ENCODE measurements at regions not wholly inside any gene's neighbourhood (a gene's known extent, or its start where the extent isn't known, plus 50 kb on each side); places are given as distances from the start of the nearest gene placed in this dataset.

DNA sequence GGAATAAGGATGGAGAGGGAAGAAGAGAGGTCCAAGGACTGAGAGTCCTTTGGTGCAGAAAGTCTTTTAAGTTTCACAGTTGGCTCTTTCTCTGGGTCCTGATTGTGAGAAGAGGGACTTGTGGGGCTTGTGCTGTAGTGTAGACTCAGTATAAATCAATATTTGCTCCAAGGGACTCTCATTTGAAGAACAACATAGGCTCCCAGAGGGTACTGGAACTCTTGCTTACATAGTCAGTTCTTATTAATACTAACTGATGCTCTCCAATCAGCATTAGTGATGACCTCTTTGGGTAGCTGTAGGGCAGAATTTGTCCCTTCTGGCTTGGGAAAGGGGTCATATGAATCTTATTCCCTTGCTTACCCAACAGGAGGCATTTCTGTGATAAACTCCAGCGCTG is 62.5 kb upstream of the CXCL14 start:
- Mint-ChIP-seq H3K4me3 (ENCODE audit: low read depth) (no peak overlapping the region), H3K9me3 (ENCODE audit: low read depth) (peaks cover 12% of the 10 kb centered on the region), H3K27ac (no peak overlapping the region), H3K4me1 (ENCODE audit: low read depth) (peaks cover 9% of the 10 kb centered on the region), H3K27me3 (peaks cover 3% of the 10 kb centered on the region), H3K36me3 (ENCODE audit: insufficient read depth) (no peaks in the 10 kb centered on the region)
- TF ChIP-seq CTCF (IDR thresholded peaks at IDR 0.05; ENCODE audit: unreplicated experiment): no peak
- DNase-seq (ENCODE audit: low spot score, unreplicated experiment): no peak

GRCh38 chr5:135635451-135635850 is 56.7 kb upstream of the CXCL14 start:
- peaks cover 12% of the 10 kb centered on the region for H3K9me3 Mint-ChIP-seq (ENCODE audit: low read depth)
- no peak overlapping the region for H3K27ac Mint-ChIP-seq
- DNase-seq (ENCODE audit: low spot score, unreplicated experiment): no peak
- peaks cover 5% of the 10 kb centered on the region for H3K27me3 Mint-ChIP-seq
- TF ChIP-seq CTCF (IDR thresholded peaks at IDR 0.05; ENCODE audit: unreplicated experiment): no peak
- H3K36me3 Mint-ChIP-seq (ENCODE audit: insufficient read depth): no peaks in the 10 kb centered on the region
- H3K4me1 Mint-ChIP-seq (ENCODE audit: low read depth): peaks cover 6% of the 10 kb centered on the region
- no peak overlapping the region for H3K4me3 Mint-ChIP-seq (ENCODE audit: low read depth)

DNA sequence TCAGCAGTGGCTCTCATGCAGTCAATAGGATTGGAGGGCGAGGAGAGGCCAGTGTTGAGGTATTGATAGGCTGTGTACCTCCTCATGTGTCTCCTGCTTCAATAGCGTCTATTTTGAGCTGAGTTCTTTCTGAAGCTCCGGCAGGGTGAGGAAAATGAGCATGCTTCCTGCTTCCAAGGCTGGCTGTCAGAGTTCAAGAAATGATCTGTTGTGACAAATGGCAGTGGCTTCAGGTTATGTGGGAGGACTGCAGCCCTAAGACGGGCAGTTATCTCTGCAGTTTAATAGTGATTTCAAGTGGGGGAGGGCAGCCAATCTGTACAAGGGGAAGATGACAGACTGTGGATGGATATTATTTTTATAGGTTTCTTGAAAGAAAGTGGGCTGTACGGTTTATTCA is 54.0 kb upstream of the CXCL14 start:
- H3K36me3 Mint-ChIP-seq (ENCODE audit: insufficient read depth): no peaks in the 10 kb centered on the region
- no peaks in the 10 kb centered on the region for H3K9me3 Mint-ChIP-seq (ENCODE audit: low read depth)
- TF ChIP-seq CTCF (IDR thresholded peaks at IDR 0.05; ENCODE audit: unreplicated experiment): no peak
- H3K4me3 Mint-ChIP-seq (ENCODE audit: low read depth): no peak overlapping the region
- H3K27me3 Mint-ChIP-seq: peaks cover 5% of the 10 kb centered on the region
- H3K27ac Mint-ChIP-seq: no peak overlapping the region
- DNase-seq (ENCODE audit: low spot score, unreplicated experiment): no peak
- H3K4me1 Mint-ChIP-seq (ENCODE audit: low read depth): peaks cover 6% of the 10 kb centered on the region

GRCh38 chr5:135631391-135631790 is 52.6 kb upstream of the CXCL14 start:
- Mint-ChIP-seq H3K9me3 (ENCODE audit: low read depth) (no peaks in the 10 kb centered on the region), H3K27me3 (peaks cover 5% of the 10 kb centered on the region), H3K27ac (no peak overlapping the region), H3K4me3 (ENCODE audit: low read depth) (no peak overlapping the region), H3K4me1 (ENCODE audit: low read depth) (peaks cover 5% of the 10 kb centered on the region), H3K36me3 (ENCODE audit: insufficient read depth) (no peaks in the 10 kb centered on the region)
- TF ChIP-seq CTCF (IDR thresholded peaks at IDR 0.05; ENCODE audit: unreplicated experiment): no peak
- DNase-seq (ENCODE audit: low spot score, unreplicated experiment): no peak

GRCh38 chr5:135629666-135630065 is 50.9 kb upstream of the CXCL14 start:
- no peak overlapping the region for H3K4me3 Mint-ChIP-seq (ENCODE audit: low read depth)
- H3K27ac Mint-ChIP-seq: no peak overlapping the region
- TF ChIP-seq CTCF (IDR thresholded peaks at IDR 0.05; ENCODE audit: unreplicated experiment): no peak
- H3K36me3 Mint-ChIP-seq (ENCODE audit: insufficient read depth): no peaks in the 10 kb centered on the region
- H3K9me3 Mint-ChIP-seq (ENCODE audit: low read depth): no peaks in the 10 kb centered on the region
- no peaks in the 10 kb centered on the region for H3K4me1 Mint-ChIP-seq (ENCODE audit: low read depth)
- DNase-seq (ENCODE audit: low spot score, unreplicated experiment): no peak
- peaks cover 5% of the 10 kb centered on the region for H3K27me3 Mint-ChIP-seq

Measured in progenitor cell of endocrine pancreas (in vitro differentiated cells).